Neural progenitor cell (in vitro differentiated cells): ENCODE measurements at regions not wholly inside any gene's neighbourhood (a gene's known extent, or its start where the extent isn't known, plus 50 kb on each side); places are given as distances from the start of the nearest gene placed in this dataset.

Experiments
- DNase-seq: peaks from one replicate; pipeline ENCODE4 v3.0.0-alpha.2; 2016; ENCODE audit warnings: low spot score
- H2AFZ ChIP-seq: fragments of 200-600 bp; sonication (generic); replicated peaks from 2 replicates; pipeline ENCODE4 v1.6.1; 2016; ENCODE audit warnings: antibody characterized with exemption
- H3F3A ChIP-seq: fragments of 200-600 bp; sonication (generic); 2 replicates; pipeline ENCODE4 v1.6.1; 2016; ENCODE audit warnings: antibody characterized with exemption, low read depth
- H3K27ac ChIP-seq: fragments of 200-600 bp; sonication (generic); 2 replicates; pipeline ENCODE4 v1.5.1; 2016; ENCODE audit warnings: mild to moderate bottlenecking
- H3K27me3 ChIP-seq: fragments of 200-600 bp; sonication (generic); 2 replicates; pipeline ENCODE4 v1.6.1; 2016; ENCODE audit warnings: mild to moderate bottlenecking, moderate library complexity
- H3K36me3 ChIP-seq: fragments of 200-600 bp; sonication (generic); 2 replicates; pipeline ENCODE4 v1.5.1; 2016
- H3K4me1 ChIP-seq: fragments of 200-600 bp; sonication (generic); 2 replicates; pipeline ENCODE4 v1.6.1; 2016; ENCODE audit warnings: mixed run types
- H3K4me2 ChIP-seq: fragments of 200-600 bp; sonication (generic); 2 replicates; pipeline ENCODE4 v1.6.1; 2016
- H3K4me3 ChIP-seq: fragments of 200-600 bp; sonication (generic); 2 replicates; pipeline ENCODE4 v1.5.1; 2016
- H3K79me2 ChIP-seq: fragments of 200-600 bp; sonication (generic); 2 replicates; pipeline ENCODE4 v1.6.1; 2016; ENCODE audit warnings: low read depth
- H3K9ac ChIP-seq: fragments of 200-600 bp; sonication (generic); 2 replicates; pipeline ENCODE4 v1.6.1; 2016
- H3K9me3 ChIP-seq: fragments of 200-600 bp; sonication (generic); 2 replicates; pipeline ENCODE4 v1.5.1; 2016; ENCODE audit warnings: low read depth
- H4K20me1 ChIP-seq: fragments of 200-600 bp; sonication (generic); 2 replicates; pipeline ENCODE4 v1.6.1; 2016; ENCODE audit warnings: low read depth
- H3K27ac Mint-ChIP-seq: 3 replicates; pipeline ENCODE4 v1.8.0; 2021; ENCODE audit warnings: mixed read lengths
- H3K27me3 Mint-ChIP-seq: 2 replicates; pipeline ENCODE4 v1.8.0; 2022; ENCODE audit warnings: low read depth, mild to moderate bottlenecking, inconsistent platforms, moderate library complexity, mixed read lengths; ENCODE audit not compliant: insufficient read depth
- H3K36me3 Mint-ChIP-seq: 3 replicates; pipeline ENCODE4 v1.8.0; 2021; ENCODE audit warnings: mixed read lengths
- H3K4me1 Mint-ChIP-seq: 3 replicates; pipeline ENCODE4 v1.8.0; 2021; ENCODE audit warnings: mixed read lengths
- H3K4me3 Mint-ChIP-seq: 3 replicates; pipeline ENCODE4 v1.8.0; 2021; ENCODE audit warnings: mild to moderate bottlenecking, moderate library complexity, mixed read lengths
- H3K9me3 Mint-ChIP-seq: 3 replicates; pipeline ENCODE4 v1.8.0; 2020; ENCODE audit warnings: mixed read lengths
- CTCF ChIP-seq: fragments of 200-600 bp; sonication (generic); IDR thresholded peaks from 2 replicates; pipeline ENCODE4 v1.5.1; 2017; ENCODE audit warnings: antibody characterized with exemption, mild to moderate bottlenecking
- EZH2 ChIP-seq: fragments of 200-600 bp; sonication (generic); IDR thresholded peaks from 2 replicates; pipeline ENCODE4 v1.6.1; 2017; ENCODE audit warnings: antibody characterized with exemption, mild to moderate bottlenecking, moderate library complexity
- EZH2phosphoT487 ChIP-seq: fragments of 200-600 bp; sonication (generic); IDR thresholded peaks from 2 replicates; pipeline ENCODE4 v1.6.1; 2017; ENCODE audit warnings: antibody characterized with exemption

- Histone ChIP-seq H3K9me3 (no peaks in the 10 kb centered on the region), H3K36me3 (no peaks in the 10 kb centered on the region), H3K4me3 (no peak overlapping the region), H3F3A (no peaks in the 10 kb centered on the region), H3K9ac (no peak overlapping the region), H3K4me1 (peaks cover 11% of the 10 kb centered on the region), H4K20me1 (no peaks in the 10 kb centered on the region), H3K4me2 (no peak overlapping the region), H3K27me3 (peaks cover 4% of the 10 kb centered on the region), H3K79me2 (no peaks in the 10 kb centered on the region), H2AFZ (peak overlapping the region; percentile 6), H3K27ac (no peak overlapping the region)
- Mint-ChIP-seq H3K27ac (no peak overlapping the region), H3K9me3 (peaks cover 5% of the 10 kb centered on the region), H3K4me1 (peaks cover 20% of the 10 kb centered on the region), H3K4me3 (no peak overlapping the region), H3K36me3 (no peaks in the 10 kb centered on the region), H3K27me3 (peaks cover 9% of the 10 kb centered on the region)
- no peak for DNase-seq
- TF ChIP-seq CTCF (no peak), EZH2 (no peak), EZH2phosphoT487 (no peak)
These were observed 82.8 kb upstream of the FAM171A1 start for GRCh38 chr10:15453926-15454325.

- no peak overlapping the region for H3K4me3 ChIP-seq
- H3K27ac ChIP-seq = no peak overlapping the region
- Mint-ChIP-seq H3K36me3 (no peaks in the 10 kb centered on the region), H3K4me3 (no peak overlapping the region), H3K9me3 (peaks cover 5% of the 10 kb centered on the region), H3K4me1 (peaks cover 20% of the 10 kb centered on the region), H3K27ac (peak overlapping the region; percentile 9), H3K27me3 (peaks cover 9% of the 10 kb centered on the region)
- H3K4me1 ChIP-seq = peaks cover 11% of the 10 kb centered on the region
- H3K79me2 ChIP-seq = no peaks in the 10 kb centered on the region
- no peak for DNase-seq
- H3K4me2 ChIP-seq = no peak overlapping the region
- H2AFZ ChIP-seq = peak overlapping the region; percentile 6
- H3K36me3 ChIP-seq = no peaks in the 10 kb centered on the region
- peaks cover 4% of the 10 kb centered on the region for H3K27me3 ChIP-seq
- no peaks in the 10 kb centered on the region for H4K20me1 ChIP-seq
- H3F3A ChIP-seq = no peaks in the 10 kb centered on the region
- TF ChIP-seq EZH2 = no peak
- no peak for TF ChIP-seq CTCF
- no peak for TF ChIP-seq EZH2phosphoT487
- H3K9me3 ChIP-seq = no peaks in the 10 kb centered on the region
- no peak overlapping the region for H3K9ac ChIP-seq
These were observed 82.4 kb upstream of the FAM171A1 start for GRCh38 chr10:15453457-15453856.

DNA sequence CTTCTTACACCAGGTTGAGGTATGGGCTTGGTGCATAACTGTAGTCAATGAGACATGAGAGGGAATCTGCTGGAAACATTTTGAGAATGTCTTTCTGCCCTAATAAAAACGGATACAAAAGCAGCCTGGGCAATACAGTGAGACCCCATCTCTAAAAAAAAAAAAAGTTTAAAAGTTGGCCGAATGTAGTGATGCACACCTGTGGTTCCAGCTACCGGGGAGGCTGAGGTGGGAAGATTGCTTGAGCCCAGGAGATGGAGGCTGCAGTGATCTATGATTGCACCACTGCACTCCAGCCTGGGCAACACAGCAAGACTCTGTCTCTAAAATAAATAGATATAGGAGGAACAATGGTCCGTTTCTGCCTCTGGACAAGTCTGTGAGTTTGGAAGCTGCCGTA is 81.5 kb upstream of the FAM171A1 start:
- no peak for DNase-seq
- Histone ChIP-seq H3K4me3 (no peak overlapping the region), H3K4me1 (peaks cover 16% of the 10 kb centered on the region), H2AFZ (no peak overlapping the region), H3K4me2 (no peak overlapping the region), H3F3A (no peaks in the 10 kb centered on the region), H3K9me3 (no peaks in the 10 kb centered on the region), H3K27me3 (peaks cover 4% of the 10 kb centered on the region), H3K27ac (no peak overlapping the region), H3K9ac (no peak overlapping the region), H3K79me2 (no peaks in the 10 kb centered on the region), H3K36me3 (no peaks in the 10 kb centered on the region), H4K20me1 (no peaks in the 10 kb centered on the region)
- Mint-ChIP-seq H3K9me3 (peaks cover 6% of the 10 kb centered on the region), H3K36me3 (no peaks in the 10 kb centered on the region), H3K4me3 (no peak overlapping the region), H3K27me3 (peaks cover 9% of the 10 kb centered on the region), H3K4me1 (peaks cover 20% of the 10 kb centered on the region), H3K27ac (no peak overlapping the region)
- TF ChIP-seq EZH2phosphoT487 = no peak
- TF ChIP-seq CTCF = no peak
- no peak for TF ChIP-seq EZH2
